GM12891 (cell line): ENCODE measurements at regions not wholly inside any gene's neighbourhood (a gene's known extent, or its start where the extent isn't known, plus 50 kb on each side); places are given as distances from the start of the nearest gene placed in this dataset.

Experiments
- POLR2A ChIP-seq: IDR thresholded peaks from 2 replicates; pipeline ENCODE4 v1.6.1; 2011; ENCODE audit warnings: low read depth, low read length, control low read depth
- POLR2AphosphoS5 ChIP-seq: IDR thresholded peaks from 2 replicates; pipeline ENCODE4 v1.6.1; 2011; ENCODE audit warnings: low read depth, low read length, control low read depth
- SPI1 ChIP-seq: IDR thresholded peaks from 2 replicates; pipeline ENCODE4 v1.6.1; 2011; ENCODE audit warnings: low read depth, low read length, control low read depth
- TAF1 ChIP-seq: IDR thresholded peaks from 2 replicates; pipeline ENCODE4 v1.6.1; 2011; ENCODE audit warnings: low read depth, low read length, control low read depth

DNA sequence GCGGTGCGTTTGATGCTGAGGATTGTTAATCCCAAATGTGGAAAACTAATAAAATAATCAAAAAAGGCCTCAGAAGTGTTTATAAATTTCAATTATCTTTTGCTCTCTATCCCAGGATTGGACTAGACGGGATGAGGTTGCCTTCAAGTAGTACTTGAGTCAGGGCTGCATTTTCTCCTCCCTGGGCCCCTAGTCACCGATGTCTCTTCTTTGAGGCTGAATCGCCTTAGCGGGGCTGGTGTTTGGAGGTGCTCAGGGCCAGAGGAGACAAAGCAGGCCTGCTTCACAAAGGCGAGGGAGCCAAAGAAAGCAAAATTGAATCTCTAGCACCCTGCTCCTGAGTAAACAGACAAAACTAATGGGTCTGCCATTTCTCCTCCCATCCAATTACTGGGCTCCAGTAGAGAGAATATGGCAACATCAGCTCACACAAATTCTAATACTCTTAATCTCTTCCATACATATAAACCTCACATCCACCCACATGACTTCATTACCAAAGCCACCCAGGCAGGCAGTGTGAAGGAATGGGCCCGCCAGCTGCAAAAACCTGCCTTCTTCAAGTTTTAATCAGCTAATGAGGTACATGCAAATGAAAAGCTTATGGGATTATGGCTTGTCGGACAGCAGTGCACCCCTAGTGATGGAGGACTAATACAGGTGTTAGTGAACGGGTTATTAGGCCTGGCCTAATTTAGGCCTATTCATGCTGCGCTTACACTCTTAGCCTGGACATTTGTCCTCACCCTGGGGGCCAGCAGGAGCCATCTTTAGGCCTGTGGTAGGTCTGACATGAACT lies 52.7 kb upstream of the HTATIP2 start:
- TF ChIP-seq POLR2A: no peak
- TF ChIP-seq POLR2AphosphoS5: no peak
- TF ChIP-seq TAF1: no peak
- TF ChIP-seq SPI1: no peak
